SK-N-SH treated with all-trans-retinoic acid at 6 μM for 48 hours (cell line): ENCODE measurements at regions not wholly inside any gene's neighbourhood (a gene's known extent, or its start where the extent isn't known, plus 50 kb on each side); places are given as distances from the start of the nearest gene placed in this dataset.
"Not testable (repeated sequence)": the region's sequence is repeated elsewhere in the genome, so short reads cannot be mapped to it uniquely, and the experiment has no call there.

Experiments used
- ATAC-seq: fragments of 200-7000 bp; cut with Tn5 transposase; 3 replicates; pipeline ENCODE4 v1.9.1; 2020; ENCODE audit warnings: mild to moderate bottlenecking, moderate library complexity
- ARNTL ChIP-seq: fragments of 450-650 bp; formaldehyde crosslinking; IDR thresholded peaks from 2 replicates; pipeline ENCODE4 v1.5.0; 2020; ENCODE audit warnings: low read depth, mild to moderate bottlenecking, moderate library complexity, borderline replicate concordance
- BACH2 ChIP-seq: fragments of 250-450 bp; sonication (Bioruptor Pico); IDR thresholded peaks from 2 replicates; pipeline ENCODE4 v1.9.0; 2021; ENCODE audit warnings: mild to moderate bottlenecking, borderline replicate concordance
- CSDC2 ChIP-seq: fragments of 250-450 bp; sonication (Bioruptor Pico); IDR thresholded peaks from 2 replicates; pipeline ENCODE4 v1.5.0; 2020; ENCODE audit warnings: mild to moderate bottlenecking, moderate library complexity
- ESRRG ChIP-seq: fragments of 250-450 bp; sonication (Bioruptor Pico); IDR thresholded peaks from 2 replicates; pipeline ENCODE4 v1.6.1; 2021; ENCODE audit warnings: mild to moderate bottlenecking
- GLIS3 ChIP-seq: fragments of 250-450 bp; sonication (Bioruptor Pico); IDR thresholded peaks from 2 replicates; pipeline ENCODE4 v1.5.0; 2020; ENCODE audit warnings: mild to moderate bottlenecking, moderate library complexity
- ISL1 ChIP-seq: fragments of 250-450 bp; sonication (Bioruptor Pico); IDR thresholded peaks from 2 replicates; pipeline ENCODE4 v2.1.2; 2022; ENCODE audit warnings: mild to moderate bottlenecking, moderate library complexity
- OSR1 ChIP-seq: fragments of 250-450 bp; sonication (Bioruptor Pico); IDR thresholded peaks from 2 replicates; pipeline ENCODE4 v1.8.0; 2022; ENCODE audit warnings: moderate library complexity, mild to moderate bottlenecking, inconsistent platforms
- PPARA ChIP-seq: fragments of 250-450 bp; sonication (Bioruptor Pico); IDR thresholded peaks from 2 replicates; pipeline ENCODE4 v1.5.0; 2020; ENCODE audit warnings: mild to moderate bottlenecking, borderline replicate concordance
- RARB ChIP-seq: fragments of 250-450 bp; sonication (Bioruptor Pico); IDR thresholded peaks from 2 replicates; pipeline ENCODE4 v1.8.0; 2021; ENCODE audit warnings: mild to moderate bottlenecking, moderate library complexity
- SNAI2 ChIP-seq: fragments of 250-450 bp; sonication (Bioruptor Pico); IDR thresholded peaks from 2 replicates; pipeline ENCODE4 v1.5.0; 2020; ENCODE audit warnings: mild to moderate bottlenecking, moderate library complexity
- TCF4 ChIP-seq: fragments of 250-450 bp; sonication (Bioruptor Pico); IDR thresholded peaks from 2 replicates; pipeline ENCODE4 v1.8.0; 2021; ENCODE audit warnings: mild to moderate bottlenecking, moderate library complexity, borderline replicate concordance
- TOX ChIP-seq: fragments of 250-450 bp; sonication (Bioruptor Pico); IDR thresholded peaks from 2 replicates; pipeline ENCODE4 v1.8.0; 2021; ENCODE audit warnings: mild to moderate bottlenecking, moderate library complexity, borderline replicate concordance
- TSHZ2 ChIP-seq: fragments of 250-450 bp; sonication (Bioruptor Pico); IDR thresholded peaks from 2 replicates; pipeline ENCODE4 v1.5.0; 2020; ENCODE audit warnings: mild to moderate bottlenecking, moderate library complexity
- ZFP3 ChIP-seq: fragments of 250-450 bp; sonication (Bioruptor Pico); IDR thresholded peaks from 2 replicates; pipeline ENCODE4 v1.5.0; 2020; ENCODE audit warnings: mild to moderate bottlenecking, moderate library complexity
- ZFP30 ChIP-seq: fragments of 450-650 bp; formaldehyde crosslinking; IDR thresholded peaks from 2 replicates; pipeline ENCODE4 v1.5.0; 2022; ENCODE audit warnings: mild to moderate bottlenecking, moderate library complexity
- ZNF565 ChIP-seq: fragments of 450-650 bp; formaldehyde crosslinking; conservative IDR thresholded peaks from 2 replicates; pipeline ENCODE4 v1.5.0; 2020; ENCODE audit warnings: low read depth, mild to moderate bottlenecking, moderate library complexity
- ZNF70 ChIP-seq: fragments of 450-650 bp; formaldehyde crosslinking; IDR thresholded peaks from 2 replicates; pipeline ENCODE4 v1.5.0; 2020; ENCODE audit warnings: mild to moderate bottlenecking, moderate library complexity
- ZNF8 ChIP-seq: fragments of 450-650 bp; formaldehyde crosslinking; IDR thresholded peaks from 2 replicates; pipeline ENCODE4 v1.5.0; 2020; ENCODE audit warnings: mild to moderate bottlenecking, moderate library complexity
- TF ChIP-seq, protein P1 (sequence below): fragments of 250-450 bp; sonication (Bioruptor Pico); IDR thresholded peaks from 2 replicates; pipeline ENCODE4 v1.8.0; 2021; ENCODE audit warnings: low read depth, mild to moderate bottlenecking, moderate library complexity, borderline replicate concordance
- TF ChIP-seq, protein P2 (sequence below): fragments of 250-450 bp; sonication (Bioruptor Pico); IDR thresholded peaks from 2 replicates; pipeline ENCODE4 v1.5.1; 2021; ENCODE audit warnings: mild to moderate bottlenecking, moderate library complexity
- TF ChIP-seq, protein P3 (sequence below): fragments of 250-450 bp; sonication (Bioruptor Pico); IDR thresholded peaks from 2 replicates; pipeline ENCODE4 v1.8.0; 2020; ENCODE audit warnings: mild to moderate bottlenecking, moderate library complexity, borderline replicate concordance

DNA sequence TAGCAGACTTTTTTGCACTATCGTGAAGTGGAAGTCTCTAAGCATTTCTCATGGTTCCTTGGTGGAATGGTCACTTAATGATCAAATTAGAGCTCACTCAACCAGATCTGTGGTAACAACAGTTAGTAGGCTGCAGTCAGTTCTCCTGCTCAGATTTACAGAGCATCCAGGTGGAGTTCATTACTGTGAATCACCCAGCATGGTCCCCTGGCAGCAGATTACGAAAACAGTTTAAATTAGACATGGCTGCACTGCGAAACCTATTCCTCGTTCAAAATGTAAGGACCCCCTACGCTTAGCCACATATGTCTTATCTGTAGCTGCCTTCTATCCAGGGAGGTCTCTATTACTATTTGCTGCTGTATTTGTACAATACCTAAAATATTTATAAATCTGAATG lies 823.6 kb upstream of the ARRDC3 start:
- no peak for TF ChIP-seq TCF4 (CRISPR knock-in tag)
- TF ChIP-seq ARNTL (CRISPR knock-in tag) = no peak
- no peak for TF ChIP-seq TOX (CRISPR knock-in tag)
- no peak for TF ChIP-seq ESRRG
- no peak for TF ChIP-seq RARB (CRISPR knock-in tag)
- no peak for TF ChIP-seq CSDC2
- no peak for TF ChIP-seq ZFP3 (CRISPR knock-in tag)
- TF ChIP-seq ZFP30 (CRISPR knock-in tag) = no peak
- no peak for TF ChIP-seq OSR1 (CRISPR knock-in tag)
- TF ChIP-seq PPARA (CRISPR knock-in tag) = no peak
- TF ChIP-seq GLIS3 (CRISPR knock-in tag) = no peak
- TF ChIP-seq ZNF8 (CRISPR knock-in tag) = no peak
- no peak for TF ChIP-seq ISL1 (CRISPR knock-in tag)
- TF ChIP-seq, protein P1, sequence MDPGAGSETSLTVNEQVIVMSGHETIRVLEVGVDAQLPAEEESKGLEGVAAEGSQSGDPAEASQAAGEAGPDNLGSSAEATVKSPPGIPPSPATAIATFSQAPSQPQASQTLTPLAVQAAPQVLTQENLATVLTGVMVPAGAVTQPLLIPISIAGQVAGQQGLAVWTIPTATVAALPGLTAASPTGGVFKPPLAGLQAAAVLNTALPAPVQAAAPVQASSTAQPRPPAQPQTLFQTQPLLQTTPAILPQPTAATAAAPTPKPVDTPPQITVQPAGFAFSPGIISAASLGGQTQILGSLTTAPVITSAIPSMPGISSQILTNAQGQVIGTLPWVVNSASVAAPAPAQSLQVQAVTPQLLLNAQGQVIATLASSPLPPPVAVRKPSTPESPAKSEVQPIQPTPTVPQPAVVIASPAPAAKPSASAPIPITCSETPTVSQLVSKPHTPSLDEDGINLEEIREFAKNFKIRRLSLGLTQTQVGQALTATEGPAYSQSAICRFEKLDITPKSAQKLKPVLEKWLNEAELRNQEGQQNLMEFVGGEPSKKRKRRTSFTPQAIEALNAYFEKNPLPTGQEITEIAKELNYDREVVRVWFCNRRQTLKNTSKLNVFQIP (CRISPR knock-in tag) = no peak
- TF ChIP-seq BACH2 (CRISPR knock-in tag) = no peak
- no peak for TF ChIP-seq ZNF70 (CRISPR knock-in tag)
- TF ChIP-seq TSHZ2 (CRISPR knock-in tag) = no peak
- no peak for ATAC-seq

DNA sequence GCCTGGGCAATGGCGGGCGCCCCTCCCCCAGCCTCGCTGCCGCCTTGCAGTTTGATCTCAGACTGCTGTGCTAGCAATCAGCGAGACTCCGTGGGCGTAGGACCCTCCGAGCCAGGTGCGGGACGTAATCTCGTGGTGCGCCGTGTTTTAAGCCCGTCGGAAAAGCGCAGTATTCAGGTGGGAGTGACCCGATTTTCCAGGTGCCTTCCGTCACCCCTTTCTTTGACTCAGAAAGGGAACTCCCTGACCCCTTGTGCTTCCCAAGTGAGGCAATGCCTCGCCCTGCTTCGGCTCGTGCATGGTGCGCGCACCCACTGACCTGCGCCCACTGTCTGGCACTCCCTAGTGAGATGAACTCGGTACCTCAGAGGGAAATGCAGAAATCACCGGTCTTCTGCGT lies 815.9 kb upstream of the ARRDC3 start:
- ATAC-seq = not testable (repeated sequence)

GRCh38 chr5:92181656-92182055 lies 798.5 kb upstream of the ARRDC3 start:
- ATAC-seq = no peak
- no peak for TF ChIP-seq ESRRG
- TF ChIP-seq GLIS3 (CRISPR knock-in tag) = no peak
- no peak for TF ChIP-seq ZNF565 (CRISPR knock-in tag)
- TF ChIP-seq, protein P2, sequence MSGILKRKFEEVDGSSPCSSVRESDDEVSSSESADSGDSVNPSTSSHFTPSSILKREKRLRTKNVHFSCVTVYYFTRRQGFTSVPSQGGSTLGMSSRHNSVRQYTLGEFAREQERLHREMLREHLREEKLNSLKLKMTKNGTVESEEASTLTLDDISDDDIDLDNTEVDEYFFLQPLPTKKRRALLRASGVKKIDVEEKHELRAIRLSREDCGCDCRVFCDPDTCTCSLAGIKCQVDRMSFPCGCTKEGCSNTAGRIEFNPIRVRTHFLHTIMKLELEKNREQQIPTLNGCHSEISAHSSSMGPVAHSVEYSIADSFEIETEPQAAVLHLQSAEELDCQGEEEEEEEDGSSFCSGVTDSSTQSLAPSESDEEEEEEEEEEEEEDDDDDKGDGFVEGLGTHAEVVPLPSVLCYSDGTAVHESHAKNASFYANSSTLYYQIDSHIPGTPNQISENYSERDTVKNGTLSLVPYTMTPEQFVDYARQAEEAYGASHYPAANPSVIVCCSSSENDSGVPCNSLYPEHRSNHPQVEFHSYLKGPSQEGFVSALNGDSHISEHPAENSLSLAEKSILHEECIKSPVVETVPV = no peak
- no peak for TF ChIP-seq ZNF70 (CRISPR knock-in tag)
- TF ChIP-seq, protein P3, sequence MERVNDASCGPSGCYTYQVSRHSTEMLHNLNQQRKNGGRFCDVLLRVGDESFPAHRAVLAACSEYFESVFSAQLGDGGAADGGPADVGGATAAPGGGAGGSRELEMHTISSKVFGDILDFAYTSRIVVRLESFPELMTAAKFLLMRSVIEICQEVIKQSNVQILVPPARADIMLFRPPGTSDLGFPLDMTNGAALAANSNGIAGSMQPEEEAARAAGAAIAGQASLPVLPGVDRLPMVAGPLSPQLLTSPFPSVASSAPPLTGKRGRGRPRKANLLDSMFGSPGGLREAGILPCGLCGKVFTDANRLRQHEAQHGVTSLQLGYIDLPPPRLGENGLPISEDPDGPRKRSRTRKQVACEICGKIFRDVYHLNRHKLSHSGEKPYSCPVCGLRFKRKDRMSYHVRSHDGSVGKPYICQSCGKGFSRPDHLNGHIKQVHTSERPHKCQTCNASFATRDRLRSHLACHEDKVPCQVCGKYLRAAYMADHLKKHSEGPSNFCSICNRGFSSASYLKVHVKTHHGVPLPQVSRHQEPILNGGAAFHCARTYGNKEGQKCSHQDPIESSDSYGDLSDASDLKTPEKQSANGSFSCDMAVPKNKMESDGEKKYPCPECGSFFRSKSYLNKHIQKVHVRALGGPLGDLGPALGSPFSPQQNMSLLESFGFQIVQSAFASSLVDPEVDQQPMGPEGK = no peak
- TF ChIP-seq ZFP3 (CRISPR knock-in tag) = no peak
- no peak for TF ChIP-seq SNAI2 (CRISPR knock-in tag)
- no peak for TF ChIP-seq ARNTL (CRISPR knock-in tag)
- TF ChIP-seq TSHZ2 (CRISPR knock-in tag) = no peak
- no peak for TF ChIP-seq TCF4 (CRISPR knock-in tag)
- no peak for TF ChIP-seq ZNF8 (CRISPR knock-in tag)
- no peak for TF ChIP-seq RARB (CRISPR knock-in tag)
